Activated CD4-positive, alpha-beta memory T cell treated with anti-CD3 and anti-CD28 coated beads, Interleukin-2, amount 10 ng/mL, durations not matched to agents 7 days and 5 days (primary cell): ENCODE measurements at regions not wholly inside any gene's neighbourhood (a gene's known extent, or its start where the extent isn't known, plus 50 kb on each side); places are given as distances from the start of the nearest gene placed in this dataset.

Experiments used
- CTCF ChIA-PET: fragments of 350-600 bp; sonication (Branson Sonifier 250); formaldehyde crosslinking; loops from one replicate; lab custom pipeline; 2021; ENCODE audit warnings: antibody characterized with exemption, inconsistent platforms; lab: Charles Lee
- POLR2A ChIA-PET: fragments of 350-600 bp; sonication (Branson Sonifier 250); formaldehyde crosslinking; loops from one replicate; lab custom pipeline; 2021; ENCODE audit warnings: antibody characterized with exemption; lab: Charles Lee
- DNase-seq: peaks from one replicate; pipeline ENCODE4 v3.0.0-alpha.2; 2020
- H3K27ac Mint-ChIP-seq: one replicate; pipeline ENCODE4 v1.8.0; 2021; ENCODE audit warnings: mild to moderate bottlenecking, mixed read lengths
- H3K27me3 Mint-ChIP-seq: one replicate; pipeline ENCODE4 v1.8.0; 2021; ENCODE audit warnings: mixed read lengths
- H3K36me3 Mint-ChIP-seq: one replicate; pipeline ENCODE4 v1.8.0; 2021; ENCODE audit warnings: low read depth, mixed read lengths
- H3K4me1 Mint-ChIP-seq: one replicate; pipeline ENCODE4 v1.8.0; 2021; ENCODE audit warnings: mixed read lengths
- H3K4me3 Mint-ChIP-seq: one replicate; pipeline ENCODE4 v1.8.0; 2021; ENCODE audit warnings: mild to moderate bottlenecking, mixed read lengths
- H3K9me3 Mint-ChIP-seq: one replicate; pipeline ENCODE4 v1.8.0; 2021; ENCODE audit warnings: mixed read lengths

- H3K36me3 Mint-ChIP-seq, result no peaks in the 10 kb centered on the region
- peaks cover 3% of the 10 kb centered on the region for H3K27me3 Mint-ChIP-seq
- H3K27ac Mint-ChIP-seq, result no peak overlapping the region
- no peak overlapping the region for H3K4me3 Mint-ChIP-seq
- no peaks in the 10 kb centered on the region for H3K9me3 Mint-ChIP-seq
- ChIA-PET CTCF (interaction anchor here (0.7 to 3.5 kb wide), 11 partner anchors 9 to 566 kb away, joined by 3 to 41 read pairs (median 4); partner anchors contain the start of gene CCL1), POLR2A (interaction anchor here (1.0 kb wide), 1 partner anchor 203 kb away, joined by 3 read pairs; no protein-coding TSS in a partner anchor)
- peak; percentile 67 for DNase-seq
- no peaks in the 10 kb centered on the region for H3K4me1 Mint-ChIP-seq
Observed at GRCh38 chr17:34171245-34171818, 83.8 kb upstream of the CCL2 start.

GRCh38 chr17:34172390-34172918 is 82.6 kb upstream of the CCL2 start:
- no peaks in the 10 kb centered on the region for H3K9me3 Mint-ChIP-seq
- no peak overlapping the region for H3K27ac Mint-ChIP-seq
- POLR2A ChIA-PET, result no interaction called here
- H3K36me3 Mint-ChIP-seq, result no peaks in the 10 kb centered on the region
- H3K4me3 Mint-ChIP-seq, result no peak overlapping the region
- CTCF ChIA-PET, result interaction anchor here (1.9 to 3.5 kb wide), 2 partner anchors 24 to 189 kb away, joined by 6 to 41 read pairs; partner anchors contain the start of gene CCL1
- DNase-seq, result no peak
- H3K4me1 Mint-ChIP-seq, result no peaks in the 10 kb centered on the region
- peaks cover 3% of the 10 kb centered on the region for H3K27me3 Mint-ChIP-seq

- Mint-ChIP-seq H3K27ac (no peak overlapping the region), H3K9me3 (no peaks in the 10 kb centered on the region), H3K4me3 (no peak overlapping the region), H3K4me1 (no peaks in the 10 kb centered on the region), H3K27me3 (peaks cover 5% of the 10 kb centered on the region), H3K36me3 (no peaks in the 10 kb centered on the region)
- no peak for DNase-seq
- POLR2A ChIA-PET, result no interaction called here
- CTCF ChIA-PET, result interaction anchor here (3.5 kb wide), 1 partner anchor 188 kb away, joined by 41 read pairs; the partner anchor contains the start of gene CCL1
Observed at GRCh38 chr17:34173241-34173640, 81.8 kb upstream of the CCL2 start.

GRCh38 chr17:34174496-34174895 is 80.6 kb upstream of the CCL2 start:
- ChIA-PET POLR2A (no interaction called here), CTCF (no interaction called here)
- H3K36me3 Mint-ChIP-seq, result no peaks in the 10 kb centered on the region
- H3K9me3 Mint-ChIP-seq, result no peaks in the 10 kb centered on the region
- no peaks in the 10 kb centered on the region for H3K4me1 Mint-ChIP-seq
- H3K27ac Mint-ChIP-seq, result no peak overlapping the region
- no peak overlapping the region for H3K4me3 Mint-ChIP-seq
- peaks cover 8% of the 10 kb centered on the region for H3K27me3 Mint-ChIP-seq
- no peak for DNase-seq

- no peak overlapping the region for H3K4me3 Mint-ChIP-seq
- H3K4me1 Mint-ChIP-seq, result no peaks in the 10 kb centered on the region
- H3K36me3 Mint-ChIP-seq, result no peaks in the 10 kb centered on the region
- H3K9me3 Mint-ChIP-seq, result no peaks in the 10 kb centered on the region
- CTCF ChIA-PET, result no interaction called here
- no peak for DNase-seq
- POLR2A ChIA-PET, result no interaction called here
- no peak overlapping the region for H3K27ac Mint-ChIP-seq
- peaks cover 22% of the 10 kb centered on the region for H3K27me3 Mint-ChIP-seq
Observed at GRCh38 chr17:34176440-34176839, 78.6 kb upstream of the CCL2 start.

GRCh38 chr17:34177642-34178041 is 77.4 kb upstream of the CCL2 start:
- H3K4me3 Mint-ChIP-seq, result no peak overlapping the region
- no peaks in the 10 kb centered on the region for H3K36me3 Mint-ChIP-seq
- ChIA-PET CTCF (no interaction called here), POLR2A (no interaction called here)
- H3K27me3 Mint-ChIP-seq, result peaks cover 31% of the 10 kb centered on the region
- DNase-seq, result no peak
- H3K9me3 Mint-ChIP-seq, result no peaks in the 10 kb centered on the region
- H3K4me1 Mint-ChIP-seq, result no peaks in the 10 kb centered on the region
- no peak overlapping the region for H3K27ac Mint-ChIP-seq

GRCh38 chr17:34178092-34178491 is 77.0 kb upstream of the CCL2 start:
- Mint-ChIP-seq H3K27me3 (peaks cover 31% of the 10 kb centered on the region), H3K27ac (no peak overlapping the region), H3K9me3 (no peaks in the 10 kb centered on the region), H3K4me3 (no peak overlapping the region), H3K36me3 (no peaks in the 10 kb centered on the region), H3K4me1 (no peaks in the 10 kb centered on the region)
- no peak for DNase-seq
- ChIA-PET CTCF (no interaction called here), POLR2A (no interaction called here)

GRCh38 chr17:34182036-34182803 is 72.9 kb upstream of the CCL2 start:
- peaks cover 31% of the 10 kb centered on the region for H3K27me3 Mint-ChIP-seq
- ChIA-PET CTCF (interaction anchor here (0.8 to 0.9 kb wide), 2 partner anchors 11 to 18 kb away, joined by 3 read pairs; no protein-coding TSS in a partner anchor), POLR2A (no interaction called here)
- no peaks in the 10 kb centered on the region for H3K4me1 Mint-ChIP-seq
- no peak overlapping the region for H3K27ac Mint-ChIP-seq
- no peaks in the 10 kb centered on the region for H3K9me3 Mint-ChIP-seq
- no peak overlapping the region for H3K4me3 Mint-ChIP-seq
- no peak for DNase-seq
- no peaks in the 10 kb centered on the region for H3K36me3 Mint-ChIP-seq

GRCh38 chr17:34195987-34196386 is 59.1 kb upstream of the CCL2 start:
- no peaks in the 10 kb centered on the region for H3K9me3 Mint-ChIP-seq
- peaks cover 48% of the 10 kb centered on the region for H3K27me3 Mint-ChIP-seq
- no peak for DNase-seq
- ChIA-PET CTCF (interaction anchor here (3.0 kb wide), 1 partner anchor 165 kb away, joined by 32 read pairs; no protein-coding TSS in a partner anchor), POLR2A (no interaction called here)
- H3K4me1 Mint-ChIP-seq, result peaks cover 4% of the 10 kb centered on the region
- H3K27ac Mint-ChIP-seq, result no peak overlapping the region
- no peaks in the 10 kb centered on the region for H3K36me3 Mint-ChIP-seq
- no peak overlapping the region for H3K4me3 Mint-ChIP-seq

- Mint-ChIP-seq H3K36me3 (no peaks in the 10 kb centered on the region), H3K27ac (no peak overlapping the region), H3K27me3 (peaks cover 49% of the 10 kb centered on the region), H3K9me3 (peaks cover 5% of the 10 kb centered on the region), H3K4me3 (no peak overlapping the region), H3K4me1 (peaks cover 18% of the 10 kb centered on the region)
- ChIA-PET POLR2A (no interaction called here), CTCF (interaction anchor here (7.6 kb wide), 1 partner anchor 163 kb away, joined by 199 read pairs; the partner anchor contains the start of gene CCL1)
- no peak for DNase-seq
Observed at GRCh38 chr17:34198519-34198918, 56.6 kb upstream of the CCL2 start.

- Mint-ChIP-seq H3K9me3 (peaks cover 5% of the 10 kb centered on the region), H3K4me1 (peaks cover 18% of the 10 kb centered on the region), H3K36me3 (no peaks in the 10 kb centered on the region), H3K4me3 (no peak overlapping the region), H3K27ac (no peak overlapping the region), H3K27me3 (peaks cover 52% of the 10 kb centered on the region)
- CTCF ChIA-PET, result interaction anchor here (7.6 kb wide), 1 partner anchor 162 kb away, joined by 199 read pairs; the partner anchor contains the start of gene CCL1
- DNase-seq, result no peak
- POLR2A ChIA-PET, result no interaction called here
Observed at GRCh38 chr17:34199454-34199853, 55.6 kb upstream of the CCL2 start.

GRCh38 chr17:34199932-34200534 is 55.1 kb upstream of the CCL2 start:
- H3K9me3 Mint-ChIP-seq, result peaks cover 8% of the 10 kb centered on the region
- no peak overlapping the region for H3K27ac Mint-ChIP-seq
- ChIA-PET POLR2A (interaction anchor here (2.8 kb wide), 1 partner anchor 161 kb away, joined by 15 read pairs; no protein-coding TSS in a partner anchor), CTCF (interaction anchor here (0.8 to 7.6 kb wide), 11 partner anchors 14 to 199 kb away, joined by 3 to 199 read pairs (median 4); partner anchors contain the start of genes CCL1 and CCL13)
- H3K4me1 Mint-ChIP-seq, result peaks cover 18% of the 10 kb centered on the region
- no peak overlapping the region for H3K4me3 Mint-ChIP-seq
- peaks cover 54% of the 10 kb centered on the region for H3K27me3 Mint-ChIP-seq
- H3K36me3 Mint-ChIP-seq, result peaks cover 3% of the 10 kb centered on the region
- DNase-seq, result peak; percentile 73
